Colonic mucosa (tissue), 4 donors: ENCODE measurements at regions not wholly inside any gene's neighbourhood (a gene's known extent, or its start where the extent isn't known, plus 50 kb on each side); places are given as distances from the start of the nearest gene placed in this dataset.

Experiments
- DNase-seq: peaks from one replicate; pipeline ENCODE4 v3.0.0-alpha.2; 2020
- H3K27ac ChIP-seq: fragments of 200-600 bp; one replicate; pipeline ENCODE4 v1.8.0; 2021
- H3K27me3 ChIP-seq: fragments of 200-600 bp; one replicate; pipeline ENCODE4 v1.8.0; 2021
- H3K36me3 ChIP-seq: fragments of 200-600 bp; one replicate; pipeline ENCODE4 v1.8.0; 2021
- H3K4me1 ChIP-seq: fragments of 200-600 bp; one replicate; pipeline ENCODE4 v1.8.0; 2021; ENCODE audit warnings: mild to moderate bottlenecking
- H3K4me3 ChIP-seq: fragments of 200-600 bp; one replicate; pipeline ENCODE4 v1.8.0; 2021
- H3K9ac ChIP-seq, 2 donors: one replicate each; pipeline ENCODE4 v1.7.0; 2013; ENCODE audit warnings: control low read depth in 2 of 2, low read depth in 2 of 2, low read length in 2 of 2
- H3K9me3 ChIP-seq: fragments of 200-600 bp; one replicate; pipeline ENCODE4 v1.8.0; 2021
- CTCF ChIP-seq: fragments of 200-600 bp; IDR thresholded peaks from one replicate; pipeline ENCODE4 v1.8.0; 2022; ENCODE audit warnings: antibody characterized with exemption, mild to moderate bottlenecking
- intact Hi-C: fragments of 100-400 bp; cut with DNase I; formaldehyde crosslinking; loops from one replicate; pipeline ENCODE4 v1.14.1; 2022
- donor health status: healthy.
- donor health status: DM: no; HTN: no; CAD: no.
- donor health status: DM: no; HTN: no; CAD: no.

GRCh38 chr1:10906866-10907519, 105.5 kb upstream of the TARDBP start:
- Histone ChIP-seq H3K4me1 (no peaks in the 10 kb centered on the region), H3K9ac (peak overlapping the region in 1 of 2 donors; percentile 2), H3K9me3 (no peaks in the 10 kb centered on the region), H3K4me3 (no peak overlapping the region), H3K27me3 (no peaks in the 10 kb centered on the region), H3K27ac (no peak overlapping the region), H3K36me3 (no peaks in the 10 kb centered on the region)
- no peak for DNase-seq
- TF ChIP-seq CTCF, result no peak
- intact Hi-C loops, result no loop called here

GRCh38 chr1:10908266-10908665, 104.2 kb upstream of the TARDBP start:
- TF ChIP-seq CTCF, result no peak
- no peaks in the 10 kb centered on the region for H3K27me3 ChIP-seq
- intact Hi-C loops, result no loop called here

GRCh38 chr1:10909697-10910680, 102.5 kb upstream of the TARDBP start:
- Histone ChIP-seq H3K27me3 (no peaks in the 10 kb centered on the region), H3K9ac (no peak overlapping the region), H3K4me1 (no peaks in the 10 kb centered on the region), H3K4me3 (no peak overlapping the region), H3K27ac (no peak overlapping the region), H3K9me3 (no peaks in the 10 kb centered on the region), H3K36me3 (no peaks in the 10 kb centered on the region)
- intact Hi-C loops, result no loop called here
- peak; percentile 73 for DNase-seq
- peak; percentile 54 for TF ChIP-seq CTCF

More at GRCh38 chr1:10908266-10908665, 104.2 kb upstream of the TARDBP start:
- H3K36me3 ChIP-seq, result no peaks in the 10 kb centered on the region
- DNase-seq, result no peak
- H3K9ac ChIP-seq, result no peak overlapping the region
- H3K27ac ChIP-seq, result no peak overlapping the region
- H3K4me3 ChIP-seq, result no peak overlapping the region
- no peaks in the 10 kb centered on the region for H3K9me3 ChIP-seq
- no peaks in the 10 kb centered on the region for H3K4me1 ChIP-seq

- no peak overlapping the region for H3K27ac ChIP-seq
- no peaks in the 10 kb centered on the region for H3K36me3 ChIP-seq
- no peak overlapping the region for H3K4me3 ChIP-seq
- H3K27me3 ChIP-seq, result no peaks in the 10 kb centered on the region
- intact Hi-C loops, result no loop called here
- DNase-seq, result no peak
- H3K9ac ChIP-seq, result no peak overlapping the region
- H3K9me3 ChIP-seq, result no peaks in the 10 kb centered on the region
- TF ChIP-seq CTCF, result no peak
- H3K4me1 ChIP-seq, result no peaks in the 10 kb centered on the region
These were observed 101.6 kb upstream of the TARDBP start for GRCh38 chr1:10910681-10911489.

GRCh38 chr1:10911490-10912166, 100.8 kb upstream of the TARDBP start:
- H3K27ac ChIP-seq, result no peak overlapping the region
- DNase-seq, result no peak
- no peak overlapping the region for H3K9ac ChIP-seq
- H3K27me3 ChIP-seq, result no peaks in the 10 kb centered on the region
- no peak for TF ChIP-seq CTCF
- H3K9me3 ChIP-seq, result no peaks in the 10 kb centered on the region
- H3K4me1 ChIP-seq, result no peaks in the 10 kb centered on the region
- H3K36me3 ChIP-seq, result no peaks in the 10 kb centered on the region
- H3K4me3 ChIP-seq, result no peak overlapping the region
- intact Hi-C loops, result no loop called here
